ENCODE measurements at regions not wholly inside any gene's neighbourhood (a gene's known extent, or its start where the extent isn't known, plus 50 kb on each side); places are given as distances from the start of the nearest gene placed in this dataset.
A peak's percentile ranks its signal among the peaks of the same experiment; 100 is the strongest.

DNA sequence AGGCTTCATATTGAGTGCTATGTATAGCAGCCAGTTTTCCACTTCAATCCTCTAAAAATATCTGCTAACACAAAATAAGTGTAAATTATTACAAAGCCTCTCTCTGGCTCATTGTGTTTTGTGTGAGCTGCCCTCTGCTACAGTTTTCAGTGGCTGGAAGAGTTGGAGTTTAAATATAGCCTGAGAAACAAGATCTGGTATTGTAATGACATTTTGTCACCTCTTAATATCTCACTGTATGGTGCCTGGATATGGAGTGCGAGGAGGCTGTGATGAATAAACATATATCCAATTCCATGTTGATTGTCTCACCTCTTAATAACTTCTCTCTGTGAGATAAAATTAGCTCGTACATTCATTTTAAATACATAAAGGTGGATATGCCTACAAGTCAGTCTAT, 269.7 kb downstream of the FLRT2 start:
- DNase-seq (ENCODE audit: low read depth) = no peak

DNA sequence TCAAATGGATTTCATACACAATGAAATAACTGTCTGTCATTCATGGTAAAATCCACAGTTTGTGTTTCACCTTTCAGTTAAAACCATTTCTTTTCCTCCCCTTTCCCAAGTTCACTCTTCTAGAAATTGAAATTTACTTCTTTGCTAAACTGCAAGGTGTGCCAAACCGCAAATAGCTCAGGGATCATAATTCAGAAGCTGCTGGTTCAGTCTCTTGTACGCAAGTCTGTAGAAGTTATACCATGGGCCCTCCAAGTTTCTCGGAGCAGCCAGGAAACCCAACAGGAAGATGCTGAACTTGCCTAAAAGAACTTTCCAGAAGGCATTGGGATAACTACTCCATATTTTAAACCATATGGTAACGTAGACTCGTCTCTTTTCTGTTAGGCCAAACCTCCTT, 268.9 kb downstream of the FLRT2 start:
- no peak for DNase-seq (ENCODE audit: low read depth)

DNA sequence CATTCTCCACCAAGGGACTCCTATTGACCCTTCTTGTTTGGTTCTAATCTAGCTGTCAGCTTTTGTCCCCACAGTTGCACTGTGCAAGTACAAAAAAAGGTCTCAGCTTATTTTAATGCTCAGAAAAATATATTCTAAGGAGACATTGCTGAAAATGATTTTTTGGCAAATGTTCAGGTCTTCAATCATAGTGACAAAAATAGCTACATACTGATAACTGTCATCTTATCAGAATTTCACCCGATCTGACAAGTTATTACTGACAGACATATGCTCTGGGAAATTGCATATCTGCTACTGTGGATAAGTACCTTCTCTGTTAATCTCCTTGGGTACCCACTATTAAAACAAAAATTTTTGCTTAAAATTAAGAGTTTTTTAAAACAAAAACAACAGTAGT, 263.6 kb downstream of the FLRT2 start:
- no peak for DNase-seq (ENCODE audit: low read depth)

DNA sequence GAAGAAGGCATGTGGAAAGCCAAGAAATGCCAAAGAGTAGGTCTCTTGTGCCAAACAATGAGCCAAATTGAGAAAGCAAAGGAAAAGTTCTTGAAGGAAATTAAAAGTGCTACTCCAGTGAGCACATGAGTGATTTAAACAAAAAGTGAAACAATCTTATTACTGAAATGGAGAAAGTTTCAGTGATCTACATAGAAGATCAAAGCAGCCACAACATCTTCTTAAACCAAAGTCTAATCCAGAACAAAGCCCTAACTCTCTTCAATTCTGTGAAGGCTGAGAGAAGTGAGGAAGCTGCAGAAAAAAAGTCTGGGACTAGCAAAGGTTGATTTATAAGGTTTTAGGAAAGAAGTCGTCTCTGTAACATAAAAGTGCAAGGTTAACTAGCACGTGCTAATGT, 259.6 kb downstream of the FLRT2 start:
- DNase-seq (ENCODE audit: low read depth) = no peak

DNA sequence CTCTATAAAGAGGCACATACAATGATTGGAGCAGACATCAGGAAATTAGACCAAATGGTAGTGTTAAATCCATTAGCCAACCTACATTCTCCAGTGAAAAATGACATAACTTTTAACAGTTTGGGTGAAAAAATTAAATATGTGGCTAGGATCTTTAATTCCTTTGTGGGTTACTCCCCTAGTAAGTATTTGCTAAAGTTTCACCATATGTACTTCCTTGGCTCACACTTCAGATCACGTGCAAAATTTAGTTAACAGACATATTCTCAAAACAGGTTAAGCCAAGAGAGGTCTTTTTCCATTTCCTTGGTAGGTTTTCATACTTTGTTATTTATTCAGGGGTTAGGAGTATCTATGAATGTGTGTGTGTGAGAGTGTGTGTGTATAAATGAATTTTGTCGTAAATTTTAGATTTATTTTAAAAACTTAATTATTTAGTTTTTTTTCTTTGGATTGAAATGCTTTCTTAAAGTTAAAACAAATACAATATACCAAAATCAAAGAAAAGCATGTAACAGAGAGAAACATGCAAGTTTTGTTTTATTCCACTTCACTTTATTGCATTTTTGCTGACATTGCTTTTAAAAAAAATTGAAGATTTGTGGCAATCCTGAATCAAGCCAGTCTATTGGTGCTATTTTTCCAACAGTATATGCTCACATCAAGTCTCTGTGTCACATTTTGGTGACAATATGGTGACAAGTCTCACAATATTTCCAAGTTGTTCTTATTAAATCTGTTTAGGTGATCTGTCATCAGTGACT, 258.7 kb downstream of the FLRT2 start:
- no peak for DNase-seq (ENCODE audit: low read depth)

DNA sequence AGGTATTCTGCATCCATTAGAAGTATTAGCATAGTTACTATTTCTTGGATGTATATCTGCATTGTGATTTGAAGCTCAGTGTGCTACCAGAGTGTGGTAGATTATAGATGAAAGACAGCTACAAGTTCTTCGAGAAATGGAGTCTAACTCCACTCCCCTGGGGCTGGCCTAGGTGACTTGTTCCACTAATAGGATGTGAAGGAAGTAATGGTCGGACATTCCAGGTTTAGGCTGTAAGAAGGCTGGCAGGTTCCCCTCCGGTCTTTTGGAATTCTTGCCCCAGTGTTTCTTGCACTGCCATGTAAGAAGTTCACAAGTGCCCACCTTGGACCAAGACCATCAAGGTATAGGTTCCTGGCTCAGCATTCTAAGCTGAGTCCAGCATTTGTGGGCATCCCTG, 236.4 kb downstream of the FLRT2 start:
- no peak for DNase-seq (ENCODE audit: low read depth)

DNA sequence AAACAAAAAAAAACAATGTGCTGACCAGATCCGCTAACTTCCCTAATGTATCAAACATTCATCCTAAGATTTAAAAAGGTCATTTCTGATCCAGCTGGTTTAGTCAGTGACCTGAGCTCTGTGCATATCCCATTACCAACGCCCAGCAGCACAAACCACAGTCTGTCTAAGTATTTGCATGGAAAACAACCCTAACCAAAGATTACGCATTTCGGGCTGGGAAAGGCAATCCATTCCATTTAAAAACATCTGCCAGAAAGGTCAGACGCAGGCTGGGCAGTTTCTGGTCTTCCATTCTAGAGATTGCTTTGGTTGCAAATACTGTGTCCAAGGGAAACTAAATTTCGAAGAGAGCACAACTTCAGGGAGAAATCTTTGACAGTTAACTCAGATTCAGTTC, 234.9 kb downstream of the FLRT2 start:
- no peak for DNase-seq (ENCODE audit: low read depth)

DNA sequence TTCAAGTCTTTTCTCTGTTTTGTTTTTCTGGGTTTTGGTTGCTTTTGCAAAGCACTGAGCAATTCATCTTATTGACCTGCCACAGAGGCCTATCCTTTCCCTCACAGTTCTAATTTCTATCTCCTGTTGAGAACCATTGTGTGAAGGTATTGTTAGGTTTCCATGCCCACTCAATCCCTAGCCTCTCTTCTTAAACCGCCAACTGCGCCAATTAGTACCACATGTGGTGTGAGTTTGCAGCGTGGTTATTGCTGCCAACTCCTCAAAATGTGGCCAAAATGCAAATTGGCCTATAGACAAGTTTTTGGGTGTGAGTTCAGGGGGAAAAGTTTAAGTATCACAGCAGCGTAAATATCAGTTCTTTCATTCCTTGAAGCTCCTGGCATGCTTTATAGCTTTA, 232.6 kb downstream of the FLRT2 start:
- no peak for DNase-seq (ENCODE audit: low read depth)

DNA sequence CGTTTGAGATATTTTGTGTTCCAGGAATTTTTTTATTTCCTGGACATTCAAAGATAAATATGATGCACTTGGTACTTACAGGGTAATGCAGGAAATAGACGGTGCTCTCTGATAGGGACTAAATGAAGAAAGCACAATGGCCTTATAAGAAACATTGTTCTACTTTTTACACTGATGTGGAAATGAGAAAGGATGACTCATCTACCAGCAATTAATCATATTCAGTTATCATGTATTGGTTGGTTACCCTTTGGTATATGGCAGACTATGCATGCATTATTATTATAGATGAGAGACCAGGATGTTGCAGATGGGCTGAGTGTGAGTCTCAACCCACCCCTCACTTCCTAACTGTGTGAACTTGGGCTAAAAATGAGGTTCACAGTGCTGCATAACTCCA, 222.2 kb downstream of the FLRT2 start:
- DNase-seq (ENCODE audit: low read depth) = no peak

DNA sequence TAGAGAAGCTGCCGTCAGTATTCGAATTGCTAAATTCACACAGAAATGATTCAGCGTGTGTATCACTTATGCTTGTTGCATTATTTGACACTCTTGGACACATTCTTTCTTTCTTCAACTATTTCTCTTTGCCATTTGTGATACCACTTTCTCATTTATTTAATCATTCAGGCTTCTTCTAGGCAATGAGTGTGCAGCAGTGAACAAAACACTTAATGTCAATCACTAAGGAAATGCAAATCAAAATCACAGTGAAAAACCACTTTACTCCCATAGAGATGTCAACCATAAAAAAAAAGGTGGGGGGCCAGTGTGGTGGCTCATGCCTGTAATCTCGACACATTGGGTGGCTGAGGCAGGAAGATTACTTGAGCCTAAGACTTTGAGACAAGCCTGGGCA, 214.6 kb downstream of the FLRT2 start:
- DNase-seq (ENCODE audit: low read depth) = no peak

DNA sequence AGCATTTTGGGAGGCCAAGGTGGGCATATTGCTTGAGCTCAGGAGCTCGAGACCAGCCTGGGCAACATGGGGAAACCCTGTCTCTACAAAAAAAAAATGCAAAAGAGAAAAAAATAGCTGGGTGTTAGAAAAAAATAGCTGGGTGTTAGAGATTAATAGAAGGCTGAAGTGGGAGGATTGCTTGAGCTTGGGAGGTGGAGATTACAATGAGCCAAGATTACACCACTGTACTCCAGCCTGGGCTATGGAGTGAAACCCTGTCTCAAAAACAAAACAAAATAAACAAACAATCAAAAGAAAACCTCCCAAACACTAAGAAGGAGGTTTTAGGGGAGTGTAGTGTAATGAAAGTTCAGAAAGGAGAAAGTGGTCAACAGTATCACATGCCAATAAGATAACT, 202.1 kb downstream of the FLRT2 start:
- DNase-seq (ENCODE audit: low read depth) = no peak

DNA sequence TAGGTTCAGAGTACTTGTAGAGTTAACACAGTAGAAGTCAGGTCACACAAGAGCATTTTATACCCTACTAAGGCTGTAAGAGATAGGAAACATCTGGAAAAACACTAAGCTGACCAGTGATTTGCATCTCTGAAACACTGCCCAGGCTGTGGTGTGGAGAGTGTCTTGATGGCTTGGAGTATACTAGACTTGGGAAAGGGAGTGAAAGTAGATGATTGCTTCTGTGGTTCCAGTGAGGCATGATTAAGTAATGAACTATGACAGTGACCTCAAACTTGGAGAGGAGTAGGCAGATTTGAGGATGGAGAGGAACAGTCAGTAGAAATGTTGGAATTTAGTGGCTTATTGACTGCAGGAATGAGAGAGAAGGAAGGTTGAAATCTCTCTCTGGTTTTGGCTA, 201.2 kb downstream of the FLRT2 start:
- DNase-seq (ENCODE audit: low read depth) = peak; percentile 37

DNA sequence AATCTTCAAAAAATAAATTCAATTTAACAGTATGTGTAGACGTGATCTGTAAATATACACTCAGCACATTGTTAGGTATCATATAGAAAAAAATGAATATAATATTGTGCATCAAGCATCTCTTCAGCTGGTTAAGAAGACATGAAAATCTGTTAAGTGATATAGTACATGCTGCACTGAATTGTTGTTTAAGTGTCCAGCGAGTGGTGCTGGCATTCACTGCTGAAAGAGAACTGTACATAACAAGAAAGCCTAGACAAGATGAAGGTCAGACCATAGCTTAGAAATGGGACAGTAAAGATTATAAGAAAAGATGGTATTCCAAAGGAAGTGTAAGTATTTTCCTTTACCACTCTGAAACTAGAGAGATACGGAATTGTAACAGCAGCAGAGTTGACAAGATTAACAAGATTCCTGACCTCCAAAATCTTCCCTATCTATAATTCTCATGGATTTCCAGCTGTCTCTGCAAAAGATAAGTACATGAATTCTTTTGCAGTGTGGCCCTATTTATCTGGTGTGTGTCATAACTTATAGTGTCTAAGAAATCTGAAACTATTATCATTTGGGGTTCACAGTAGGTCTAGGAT, 198.6 kb downstream of the FLRT2 start:
- DNase-seq (ENCODE audit: low read depth) = no peak

DNA sequence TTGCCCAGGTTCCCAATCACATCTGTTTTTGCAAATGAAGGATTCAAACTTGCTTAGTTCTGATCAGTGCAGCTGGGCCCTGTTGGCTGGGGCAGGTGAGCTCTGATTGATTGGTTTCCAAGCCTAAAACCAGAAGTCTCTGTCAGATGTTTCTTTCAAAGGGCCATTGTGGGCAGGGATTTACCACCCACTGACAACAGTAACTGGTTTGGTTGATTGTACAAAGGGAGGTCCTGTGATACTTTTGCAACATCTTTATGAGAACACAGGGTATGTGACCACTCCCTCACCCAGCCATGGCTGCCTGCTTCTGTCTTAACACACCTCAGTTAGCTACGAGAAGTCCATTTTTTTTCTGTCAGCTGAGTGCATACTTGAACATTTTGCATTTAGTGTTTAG, 184.1 kb downstream of the FLRT2 start:
- no peak for DNase-seq (ENCODE audit: low read depth)

DNA sequence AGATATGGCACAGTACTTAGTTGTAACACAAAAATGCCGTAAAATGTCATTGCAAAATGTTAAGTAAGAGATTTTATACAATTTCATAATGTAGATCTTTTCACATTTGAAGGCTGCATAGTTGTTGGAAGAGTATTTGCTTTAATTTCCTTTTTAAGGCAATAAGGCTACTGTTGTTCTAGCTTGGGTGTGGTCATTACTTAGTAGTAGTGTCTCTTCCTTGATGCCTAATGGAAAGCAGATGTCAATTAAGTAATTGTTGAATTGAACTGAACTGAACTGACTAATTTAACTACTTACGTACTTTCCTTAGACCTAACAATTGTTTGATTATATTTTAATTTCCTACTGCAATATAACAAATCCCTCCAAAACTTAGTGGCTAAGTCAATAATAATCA, 181.7 kb downstream of the FLRT2 start:
- no peak for DNase-seq (ENCODE audit: low read depth)

All from RPMI7951 (cell line).